HG02852 (cell line): ENCODE measurements at regions not wholly inside any gene's neighbourhood (a gene's known extent, or its start where the extent isn't known, plus 50 kb on each side); places are given as distances from the start of the nearest gene placed in this dataset.

Experiments used
- ATAC-seq: cut with Tn5 transposase; IDR thresholded peaks from one replicate; pipeline ENCODE4 v1.9.1; 2021; ENCODE audit warnings: mild to moderate bottlenecking, moderate library complexity; ENCODE audit not compliant: unreplicated experiment

DNA sequence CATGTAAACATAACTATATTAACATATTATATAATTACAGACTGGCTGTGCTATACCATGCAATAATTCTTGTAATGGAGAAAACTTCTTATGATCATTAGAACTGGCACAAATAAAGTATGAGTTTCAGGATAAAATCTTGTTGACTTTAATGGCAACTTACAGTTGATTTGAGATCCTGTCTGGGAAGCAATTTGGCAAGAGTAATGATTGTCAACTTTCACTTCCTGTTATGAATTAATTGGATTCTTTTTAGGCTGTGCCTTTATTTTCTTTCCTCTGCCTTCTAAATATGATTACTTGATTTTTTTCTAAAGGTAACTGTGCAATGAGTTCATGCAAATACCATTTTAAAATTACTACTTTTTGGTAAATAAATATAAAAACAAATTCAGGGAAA is 158.1 kb upstream of the B3GAT2 start:
- ATAC-seq, result no peak

- ATAC-seq, result no peak
Measured at GRCh38 chr6:71119560-71119959, 162.7 kb upstream of the B3GAT2 start.

DNA sequence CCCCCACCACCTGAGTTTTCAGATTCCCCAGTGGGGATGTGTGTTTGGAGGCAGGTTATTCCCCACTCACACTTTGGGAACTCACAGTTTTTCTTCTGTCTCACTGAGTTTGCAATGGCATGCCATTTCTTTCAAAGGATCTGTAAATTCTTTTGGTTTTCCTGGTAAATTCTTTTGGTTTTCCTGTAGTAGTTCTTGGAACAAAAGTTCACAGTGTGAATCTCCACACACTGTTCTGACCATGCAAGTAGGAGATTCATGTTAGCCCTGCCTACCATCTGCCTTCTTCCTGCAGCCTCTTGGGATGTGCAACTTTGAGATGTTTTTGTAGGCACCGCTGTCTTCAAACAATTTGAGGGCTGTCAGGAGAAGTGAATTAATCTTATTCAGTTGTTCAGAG is 165.6 kb upstream of the OGFRL1 start:
- no peak for ATAC-seq

DNA sequence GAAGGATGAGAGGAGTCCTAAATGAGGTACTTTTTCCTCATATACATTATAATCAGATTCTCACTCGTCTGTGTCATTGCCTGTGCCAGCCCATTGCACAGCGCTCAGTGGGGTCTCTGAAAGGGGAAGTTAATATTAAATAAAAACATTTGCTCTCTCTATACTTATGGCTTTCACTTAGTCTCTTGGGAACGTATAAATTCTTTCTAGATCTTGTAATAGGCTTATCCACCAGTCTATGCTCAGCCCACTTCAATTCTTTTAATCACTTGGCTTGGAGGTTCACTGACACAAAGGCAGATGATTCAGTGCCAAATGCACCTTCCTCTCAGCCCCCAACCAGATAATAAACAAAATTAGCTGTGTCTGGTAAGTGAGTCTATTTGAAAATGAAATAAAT is 164.3 kb upstream of the OGFRL1 start:
- ATAC-seq, result no peak

DNA sequence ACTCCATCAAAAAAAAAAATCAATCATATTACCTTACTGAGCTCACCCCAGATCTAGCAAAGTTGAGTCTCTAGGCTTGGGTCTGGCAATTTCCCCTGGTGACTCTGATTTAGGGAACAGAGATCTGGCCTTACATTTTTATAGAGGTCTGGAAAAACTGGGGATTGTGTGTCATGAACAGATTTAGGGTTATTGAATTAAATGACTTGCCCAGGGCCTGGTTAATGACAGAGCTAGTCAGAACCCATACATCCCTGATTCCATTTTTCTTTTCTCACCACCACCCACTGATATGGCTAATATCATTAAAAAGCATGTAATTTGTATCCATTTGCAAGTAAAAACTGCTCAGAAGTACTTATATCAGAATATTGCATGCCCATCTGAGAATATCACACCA is 163.4 kb upstream of the OGFRL1 start:
- ATAC-seq, result no peak

- no peak for ATAC-seq
Measured at GRCh38 chr6:71126506-71126905, 162.1 kb upstream of the OGFRL1 start.

- no peak for ATAC-seq
Measured at GRCh38 chr6:71127374-71127773, 161.2 kb upstream of the OGFRL1 start.

DNA sequence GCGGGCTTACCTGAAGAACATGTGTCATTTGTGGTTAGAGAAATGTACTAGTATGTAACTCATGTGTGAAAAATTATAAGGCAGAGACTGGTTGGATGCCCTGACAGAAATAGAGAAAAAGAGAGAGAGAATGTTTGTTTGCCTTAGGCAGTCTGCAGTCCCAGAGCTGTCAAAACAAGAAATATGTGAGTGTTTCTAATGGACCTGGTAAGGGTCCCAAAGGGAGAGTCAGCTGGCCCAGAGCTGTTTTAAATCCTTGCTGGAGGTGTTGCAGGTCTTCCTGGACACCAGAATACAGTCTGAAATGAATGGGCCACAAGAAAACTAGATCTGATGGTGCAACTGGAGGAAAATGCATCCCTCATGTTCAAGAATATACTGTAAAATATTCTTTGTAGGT is 158.3 kb upstream of the OGFRL1 start:
- no peak for ATAC-seq

GRCh38 chr6:71134929-71135642 is 153.5 kb upstream of the OGFRL1 start:
- no peak for ATAC-seq

DNA sequence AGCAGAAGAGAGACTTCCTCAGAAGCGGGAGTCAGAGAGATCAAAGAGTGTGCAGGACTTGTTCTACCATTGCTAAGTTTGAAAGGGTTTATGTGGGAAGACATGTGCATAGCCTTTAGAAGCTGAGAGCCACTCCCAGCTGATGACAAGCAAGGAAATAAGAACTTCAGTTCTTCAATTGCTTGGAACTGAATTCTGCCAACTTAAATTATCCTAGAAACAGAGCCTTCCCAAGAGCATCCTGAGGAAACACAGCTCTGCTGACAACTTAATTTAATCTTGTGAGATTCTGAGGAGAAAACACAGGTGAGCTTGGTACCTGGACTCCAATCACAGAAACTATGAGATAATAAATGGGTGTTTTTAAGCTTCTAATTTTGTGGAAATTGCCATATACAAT is 150.6 kb upstream of the OGFRL1 start:
- no peak for ATAC-seq

- no peak for ATAC-seq
Measured at GRCh38 chr6:71138376-71138775, 150.2 kb upstream of the OGFRL1 start.

DNA sequence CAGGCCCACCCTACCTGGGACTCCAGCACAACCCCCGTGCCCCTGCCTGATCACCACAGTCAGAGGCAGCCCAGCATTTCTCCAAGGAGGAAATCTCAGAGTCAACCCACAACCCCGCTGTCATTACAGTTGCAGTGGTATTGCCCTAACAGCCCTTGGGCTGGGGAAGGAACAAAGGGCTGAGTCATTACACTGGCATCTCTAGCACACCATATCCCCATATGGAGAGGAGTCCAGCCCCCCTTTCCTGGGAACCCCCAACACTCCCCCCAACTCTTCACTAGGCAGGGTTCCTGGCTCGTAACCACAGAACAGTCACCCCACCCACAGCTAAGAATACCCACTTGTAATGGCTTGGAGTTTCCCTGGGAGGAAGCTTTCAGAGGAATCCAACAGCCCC is 149.4 kb upstream of the OGFRL1 start:
- no peak for ATAC-seq

- ATAC-seq, result no peak
Measured at GRCh38 chr6:71153755-71154325, 134.8 kb upstream of the OGFRL1 start.

- ATAC-seq, result no peak
Measured at GRCh38 chr6:71157345-71157744, 131.3 kb upstream of the OGFRL1 start.

- ATAC-seq, result no peak
Measured at GRCh38 chr6:71164890-71165289, 123.7 kb upstream of the OGFRL1 start.

- ATAC-seq, result no peak
Measured at GRCh38 chr6:71168233-71168765, 120.3 kb upstream of the OGFRL1 start.

GRCh38 chr6:71171497-71172070 is 117.0 kb upstream of the OGFRL1 start:
- no peak for ATAC-seq

DNA sequence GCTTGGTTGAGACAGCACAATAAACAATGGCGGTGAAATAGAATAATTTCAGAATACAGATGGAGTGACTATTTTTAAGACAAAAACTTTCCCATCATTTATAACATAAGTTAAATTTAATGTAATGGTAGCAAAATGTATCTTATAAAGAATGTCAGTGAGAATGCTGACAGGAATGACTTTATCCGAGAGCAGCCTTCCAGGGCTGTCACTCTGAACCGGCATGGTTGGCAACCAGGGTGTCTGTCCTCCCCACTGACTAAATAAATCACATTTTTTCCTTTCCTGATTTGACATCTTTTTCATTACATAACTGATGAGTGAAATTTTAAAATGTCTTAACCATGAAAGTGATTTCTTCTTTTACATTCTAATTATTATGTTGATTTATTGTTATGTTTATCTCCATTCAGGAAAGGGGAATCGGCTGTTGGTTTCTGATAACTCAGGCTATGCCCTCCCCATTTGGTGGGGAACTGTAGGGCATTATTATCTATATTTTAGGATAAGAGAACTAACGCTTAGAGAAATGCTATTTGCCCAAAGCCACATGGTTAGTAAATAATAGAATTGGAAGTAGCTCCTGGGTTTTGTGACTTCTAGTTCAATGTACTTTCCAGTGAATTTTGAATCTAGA is 109.2 kb upstream of the OGFRL1 start:
- ATAC-seq, result no peak

GRCh38 chr6:71181565-71181964 is 107.0 kb upstream of the OGFRL1 start:
- ATAC-seq, result no peak

DNA sequence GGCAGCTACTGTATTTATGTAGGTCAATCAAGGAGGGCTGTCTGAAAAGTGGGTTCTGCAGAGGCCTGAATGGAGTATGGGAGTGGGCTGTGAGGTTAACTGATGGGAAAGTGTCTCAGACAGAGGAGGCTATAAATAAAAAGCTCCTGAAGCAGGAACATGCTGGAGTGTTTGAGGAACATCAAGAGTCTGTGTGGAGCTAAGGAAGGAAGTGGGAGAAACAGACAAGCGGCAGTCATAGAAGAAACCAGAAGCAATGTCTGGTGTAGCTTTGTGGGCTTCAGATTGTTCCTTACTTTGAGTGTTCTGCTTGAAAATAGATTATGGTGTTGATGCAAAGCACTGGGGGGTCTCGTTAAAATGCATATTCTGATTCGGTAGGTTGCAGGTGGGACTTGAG is 101.5 kb upstream of the OGFRL1 start:
- no peak for ATAC-seq

DNA sequence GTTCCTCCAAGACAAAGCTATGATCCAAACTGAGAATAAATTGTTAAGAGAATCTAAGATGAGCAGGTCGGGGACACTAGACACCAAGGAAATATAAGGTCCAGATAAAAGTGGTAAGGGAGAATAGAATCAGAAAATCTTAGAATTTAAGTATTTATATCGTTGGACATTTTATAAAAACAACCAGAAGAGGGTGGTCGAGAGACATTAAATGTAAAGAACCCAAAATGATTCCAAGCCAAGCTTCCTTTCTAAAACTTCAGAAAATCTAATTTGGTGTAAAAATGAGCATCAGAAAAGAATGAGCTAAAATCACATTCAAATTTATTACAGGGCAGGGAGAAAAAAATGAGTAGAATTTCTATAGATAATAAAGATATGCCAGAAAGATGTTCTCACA is 97.8 kb upstream of the OGFRL1 start:
- no peak for ATAC-seq

DNA sequence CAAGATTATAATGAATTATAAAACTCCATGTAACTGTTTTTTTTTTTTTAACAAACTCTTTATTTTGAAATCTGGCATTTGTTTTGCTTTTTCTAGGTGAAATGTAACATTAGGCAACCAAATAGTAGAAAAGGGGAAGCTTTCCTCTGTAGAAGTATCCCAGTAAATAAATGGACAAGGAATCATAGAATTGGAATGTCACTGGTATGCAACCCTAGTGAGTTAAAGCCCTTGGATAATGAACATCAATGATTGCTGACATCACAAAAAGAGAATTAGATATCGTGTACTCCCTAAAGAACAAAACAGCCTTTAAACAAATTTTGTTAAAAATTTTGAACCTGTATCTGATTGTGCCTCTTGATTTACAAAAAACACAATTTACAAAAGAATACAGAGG is 93.9 kb upstream of the OGFRL1 start:
- no peak for ATAC-seq
